ENCODE measurements at regions not wholly inside any gene's neighbourhood (a gene's known extent, or its start where the extent isn't known, plus 50 kb on each side); places are given as distances from the start of the nearest gene placed in this dataset.

- Histone ChIP-seq H3K9ac (ENCODE audit: insufficient read depth, low read length) (no peak overlapping the region), H3K4me2 (ENCODE audit: extremely low read depth, insufficient read depth, low read length) (no peak overlapping the region), H3K27ac (ENCODE audit: insufficient read depth, low read length) (no peak overlapping the region), H3K9me3 (ENCODE audit: control insufficient read depth, insufficient read depth, low read depth, low read length) (no peaks in the 10 kb centered on the region), H3K4me1 (ENCODE audit: control insufficient read depth, extremely low read depth, insufficient read depth, low read length) (no peaks in the 10 kb centered on the region), H2AFZ (ENCODE audit: low read length) (no peak overlapping the region), H3K36me3 (ENCODE audit: control insufficient read depth, insufficient read depth, low read length) (no peaks in the 10 kb centered on the region), H4K20me1 (ENCODE audit: control insufficient read depth, extremely low read depth, insufficient read depth, low read length) (no peaks in the 10 kb centered on the region), H3K79me2 (ENCODE audit: control insufficient read depth, insufficient read depth, low read length) (no peaks in the 10 kb centered on the region), H3K27me3 (ENCODE audit: control insufficient read depth, insufficient read depth, low read length) (no peaks in the 10 kb centered on the region), H3K4me3 (replicated peaks in 1 of 4; ENCODE audit: control extremely low read depth in 1 of 4, insufficient read depth in 1 of 4, low read depth in 3 of 4, low read length in 4 of 4) (no peak overlapping the region)
- DNase-seq (ENCODE audit: low read depth in 2 of 2): no peak
- TF ChIP-seq EZH2 (IDR thresholded peaks at IDR 0.05; ENCODE audit: low read length, missing control alignments): no peak
- no peak for TF ChIP-seq CTCF (conservative IDR thresholded peaks at IDR 0.05 in 1 of 2, IDR thresholded peaks at IDR 0.05 in 1 of 2; ENCODE audit: low read depth in 1 of 2, low read length in 2 of 2)
Measured at GRCh38 chr3:124413393-124413792, 316.9 kb upstream of the UMPS start.

- no peaks in the 10 kb centered on the region for H3K79me2 ChIP-seq (ENCODE audit: control insufficient read depth, insufficient read depth, low read length)
- no peak overlapping the region for H3K4me3 ChIP-seq (replicated peaks in 1 of 4; ENCODE audit: control extremely low read depth in 1 of 4, insufficient read depth in 1 of 4, low read depth in 3 of 4, low read length in 4 of 4)
- no peak for DNase-seq (ENCODE audit: low read depth in 2 of 2)
- H3K27me3 ChIP-seq (ENCODE audit: control insufficient read depth, insufficient read depth, low read length): no peaks in the 10 kb centered on the region
- no peaks in the 10 kb centered on the region for H3K9me3 ChIP-seq (ENCODE audit: control insufficient read depth, insufficient read depth, low read depth, low read length)
- H3K36me3 ChIP-seq (ENCODE audit: control insufficient read depth, insufficient read depth, low read length): no peaks in the 10 kb centered on the region
- no peaks in the 10 kb centered on the region for H3K4me1 ChIP-seq (ENCODE audit: control insufficient read depth, extremely low read depth, insufficient read depth, low read length)
- no peak overlapping the region for H3K4me2 ChIP-seq (ENCODE audit: extremely low read depth, insufficient read depth, low read length)
- no peak overlapping the region for H2AFZ ChIP-seq (ENCODE audit: low read length)
- no peak for TF ChIP-seq CTCF (conservative IDR thresholded peaks at IDR 0.05 in 1 of 2, IDR thresholded peaks at IDR 0.05 in 1 of 2; ENCODE audit: low read depth in 1 of 2, low read length in 2 of 2)
- no peak for TF ChIP-seq EZH2 (IDR thresholded peaks at IDR 0.05; ENCODE audit: low read length, missing control alignments)
- H3K27ac ChIP-seq (ENCODE audit: insufficient read depth, low read length): no peak overlapping the region
- H3K9ac ChIP-seq (ENCODE audit: insufficient read depth, low read length): no peak overlapping the region
- H4K20me1 ChIP-seq (ENCODE audit: control insufficient read depth, extremely low read depth, insufficient read depth, low read length): no peaks in the 10 kb centered on the region
Measured at GRCh38 chr3:124413989-124414598, 316.2 kb upstream of the UMPS start.

- H3K4me3 ChIP-seq (replicated peaks in 1 of 4; ENCODE audit: control extremely low read depth in 1 of 4, insufficient read depth in 1 of 4, low read depth in 3 of 4, low read length in 4 of 4): no peak overlapping the region
- H3K27me3 ChIP-seq (ENCODE audit: control insufficient read depth, insufficient read depth, low read length): no peaks in the 10 kb centered on the region
- H3K9ac ChIP-seq (ENCODE audit: insufficient read depth, low read length): no peak overlapping the region
- H3K4me2 ChIP-seq (ENCODE audit: extremely low read depth, insufficient read depth, low read length): no peak overlapping the region
- H4K20me1 ChIP-seq (ENCODE audit: control insufficient read depth, extremely low read depth, insufficient read depth, low read length): no peaks in the 10 kb centered on the region
- TF ChIP-seq EZH2 (IDR thresholded peaks at IDR 0.05; ENCODE audit: low read length, missing control alignments) (no peak), CTCF (conservative IDR thresholded peaks at IDR 0.05 in 1 of 2, IDR thresholded peaks at IDR 0.05 in 1 of 2; ENCODE audit: low read depth in 1 of 2, low read length in 2 of 2) (no peak)
- no peak overlapping the region for H2AFZ ChIP-seq (ENCODE audit: low read length)
- H3K27ac ChIP-seq (ENCODE audit: insufficient read depth, low read length): no peak overlapping the region
- H3K9me3 ChIP-seq (ENCODE audit: control insufficient read depth, insufficient read depth, low read depth, low read length): no peaks in the 10 kb centered on the region
- no peaks in the 10 kb centered on the region for H3K36me3 ChIP-seq (ENCODE audit: control insufficient read depth, insufficient read depth, low read length)
- DNase-seq (ENCODE audit: low read depth in 2 of 2): no peak
- H3K79me2 ChIP-seq (ENCODE audit: control insufficient read depth, insufficient read depth, low read length): no peaks in the 10 kb centered on the region
- H3K4me1 ChIP-seq (ENCODE audit: control insufficient read depth, extremely low read depth, insufficient read depth, low read length): no peaks in the 10 kb centered on the region
Measured at GRCh38 chr3:124415446-124415960, 314.7 kb upstream of the UMPS start.

Measured in fibroblast of lung (primary cell).